GM12878 (cell line): ENCODE measurements at regions not wholly inside any gene's neighbourhood (a gene's known extent, or its start where the extent isn't known, plus 50 kb on each side); places are given as distances from the start of the nearest gene placed in this dataset.

ENCODE experiments used
- ATAC-seq: fragments of 200-7000 bp; cut with Tn5 transposase; 3 replicates; pipeline ENCODE4 v1.9.1; 2020; ENCODE audit warnings: mild to moderate bottlenecking, moderate library complexity
- BruUV-seq: library from RNA; stranded (reverse); fragments of 400-500 nt; replicated peaks from 2 replicates; lab custom pipeline; 2021; lab: Mats Ljungman, UMichigan
- CTCF ChIA-PET: fragments of 300-600 bp; sonication (Branson Sonifier 250); formaldehyde crosslinking; extraction: SDS; loops from one replicate; lab custom pipeline; 2021; ENCODE audit warnings: inconsistent platforms; lab: Yijun Ruan, JAX
- POLR2A ChIA-PET: fragments of 350-600 bp; formaldehyde crosslinking; extraction: SDS; loops from one replicate; lab custom pipeline; 2021; ENCODE audit warnings: inconsistent platforms; lab: Charles Lee
- RAD21 ChIA-PET: fragments of 300-600 bp; sonication (Branson Sonifier 250); formaldehyde crosslinking; loops from one replicate; lab custom pipeline; 2023; ENCODE audit warnings: antibody characterized with exemption; ENCODE audit not compliant: unreplicated experiment; lab: Charles Lee
- SMC1A ChIA-PET: fragments of 300-600 bp; sonication (Branson Sonifier 250); formaldehyde crosslinking; loops from one replicate; lab custom pipeline; 2023; ENCODE audit not compliant: unreplicated experiment, uncharacterized antibody; lab: Charles Lee
- DNase-seq: peaks from one replicate; pipeline ENCODE4 v3.0.0-alpha.2; 2011; ENCODE audit warnings: low read depth, low spot score
- FAIRE-seq: peaks from 3 replicates; lab custom pipeline; 2011; peaks lifted over from hg19 to GRCh38; lab: Jason Lieb, UNC
- H2AFZ ChIP-seq: 2 replicates; pipeline ENCODE4 v1.6.0; 2011; ENCODE audit warnings: low read depth, low read length, control low read depth; ENCODE audit not compliant: control insufficient read depth
- H3K27ac ChIP-seq: 2 replicates; pipeline ENCODE4 v1.5.1; 2011; ENCODE audit warnings: control low read depth; ENCODE audit not compliant: control insufficient read depth, insufficient read depth
- H3K27me3 ChIP-seq, 2 experiments: replicated peaks in 1 of 2; 2 replicates each; pipeline versions ENCODE4 v1.6.0 to v1.6.1; 2011; ENCODE audit warnings: low read length in 1 of 2; ENCODE audit not compliant: control insufficient read depth in 2 of 2, insufficient read depth in 2 of 2
- H3K36me3 ChIP-seq, 2 experiments: 2 replicates each; pipeline ENCODE4 v1.5.1; 2011; ENCODE audit warnings: low read length in 1 of 2; ENCODE audit not compliant: control insufficient read depth in 2 of 2, insufficient read depth in 2 of 2
- H3K4me1 ChIP-seq: 2 replicates; pipeline ENCODE4 v1.6.1; 2011; ENCODE audit warnings: mild to moderate bottlenecking, low read length, moderate library complexity, mixed read lengths; ENCODE audit not compliant: control insufficient read depth, insufficient read depth
- H3K4me2 ChIP-seq: 2 replicates; pipeline ENCODE4 v1.6.0; 2011; ENCODE audit warnings: control low read depth; ENCODE audit not compliant: control insufficient read depth, insufficient read depth
- H3K4me3 ChIP-seq: fragments of 200-600 bp; sonication (generic); 2 replicates; pipeline ENCODE4 v1.5.1; 2016
- H3K79me2 ChIP-seq: 2 replicates; pipeline ENCODE4 v1.6.0; 2011; ENCODE audit warnings: low read length; ENCODE audit not compliant: control insufficient read depth, insufficient read depth
- H3K9ac ChIP-seq: 2 replicates; pipeline ENCODE4 v1.8.0; 2011; ENCODE audit warnings: low read length, control low read depth, mixed read lengths; ENCODE audit not compliant: control insufficient read depth, insufficient read depth
- H3K9me3 ChIP-seq: replicated peaks from 3 replicates; pipeline ENCODE4 v1.5.1; 2011; ENCODE audit warnings: mild to moderate bottlenecking, low read length; ENCODE audit not compliant: control insufficient read depth, insufficient read depth
- H4K20me1 ChIP-seq: 2 replicates; pipeline ENCODE4 v1.6.0; 2011; ENCODE audit not compliant: control insufficient read depth, insufficient read depth
- BMI1 ChIP-seq: fragments of 450-650 bp; IDR thresholded peaks from 2 replicates; pipeline ENCODE4 v1.6.1; 2016; ENCODE audit warnings: mild to moderate bottlenecking, moderate library complexity, borderline replicate concordance
- E2F4 ChIP-seq: IDR thresholded peaks from 2 replicates; pipeline ENCODE4 v1.6.1; 2012; ENCODE audit warnings: low read depth, low read length, improper control_type of control experiment
- EGR1 ChIP-seq, 2 experiments: IDR thresholded peaks; 1 replicate in 1 of 2; 2 replicates in 1 of 2; pipeline ENCODE4 v1.6.1; 2011 to 2012; ENCODE audit warnings: low read depth in 2 of 2, low read length in 2 of 2, borderline replicate concordance in 1 of 2, mild to moderate bottlenecking in 1 of 2, moderate library complexity in 1 of 2
- EZH2 ChIP-seq: IDR thresholded peaks from 2 replicates; pipeline ENCODE4 v1.6.1; 2012; ENCODE audit warnings: low read depth, mild to moderate bottlenecking, control low read depth, inconsistent platforms, low read length, borderline replicate concordance; ENCODE audit not compliant: control insufficient read depth
- IRF5 ChIP-seq: fragments of 450-650 bp; IDR thresholded peaks from 2 replicates; pipeline ENCODE4 v1.6.1; 2017; ENCODE audit warnings: borderline replicate concordance
- NFIC ChIP-seq: IDR thresholded peaks from 2 replicates; pipeline ENCODE4 v1.6.1; 2012; ENCODE audit warnings: low read depth, mild to moderate bottlenecking, inconsistent platforms, low read length, moderate library complexity
- NFYB ChIP-seq: IDR thresholded peaks from 2 replicates; pipeline ENCODE4 v1.6.1; 2011; ENCODE audit warnings: low read depth, mild to moderate bottlenecking, low read length, improper control_type of control experiment, moderate library complexity; ENCODE audit not compliant: insufficient read depth
- SPI1 ChIP-seq: IDR thresholded peaks from 2 replicates; pipeline ENCODE4 v1.6.1; 2011; ENCODE audit warnings: low read depth, mild to moderate bottlenecking, low read length, moderate library complexity, borderline replicate concordance; ENCODE audit not compliant: insufficient read depth
- SREBF2 ChIP-seq: IDR thresholded peaks from 2 replicates; pipeline ENCODE4 v1.6.1; 2012; ENCODE audit warnings: mild to moderate bottlenecking, low read length
- ZBTB4 ChIP-seq: fragments of 450-650 bp; formaldehyde crosslinking; IDR thresholded peaks from 2 replicates; pipeline ENCODE4 v1.4.0; 2022; ENCODE audit warnings: mild to moderate bottlenecking, moderate library complexity
- ZNF24 ChIP-seq: fragments of 450-650 bp; IDR thresholded peaks from 2 replicates; pipeline ENCODE4 v1.6.1; 2017; ENCODE audit warnings: antibody characterized with exemption, mild to moderate bottlenecking
- ZNF384 ChIP-seq: IDR thresholded peaks from 2 replicates; pipeline ENCODE4 v1.6.1; 2012; ENCODE audit warnings: low read depth, mild to moderate bottlenecking, low read length, improper control_type of control experiment, borderline replicate concordance
- WGBS: methylation state at CpG from one replicate; pipeline ENCODE4 v1.1.6; 2016; ENCODE audit warnings: low lambda C conversion rate; ENCODE audit not compliant: insufficient replicate concordance, insufficient coverage; ENCODE audit errors: missing lambda C conversion rate; 5-methylcytosine and 5-hydroxymethylcytosine counted together
- in situ Hi-C: fragments of 300-500 bp; cut with MboI; formaldehyde crosslinking; loops from 9 replicates; pipeline ENCODE4 v1.14.3; 2018; ENCODE audit warnings: mixed read lengths
- intact Hi-C: fragments of 100-400 bp; cut with micrococcal nuclease; formaldehyde crosslinking; loops from one replicate; pipeline ENCODE4 v1.14.2; 2022; ENCODE audit not compliant: unreplicated experiment

- TF ChIP-seq ZBTB4 (no peak), E2F4 (no peak), ZNF384 (no peak), EZH2 (no peak), EGR1 (IDR thresholded peaks at IDR 0.05; ENCODE audit: borderline replicate concordance in 1 of 2, low read depth in 2 of 2, low read length in 2 of 2) (no peak)
- TF ChIP-seq, all 136 proteins: peak for 0
Observed at GRCh38 chr5:97547430-97547829, 364.4 kb upstream of the RIOK2 start (continued).

GRCh38 chr5:97547999-97548738 is 365.1 kb upstream of the RIOK2 start:
- peaks cover 3% of the 10 kb centered on the region; the same call in 2 of the 3 replicates for H3K9me3 ChIP-seq
- CTCF ChIA-PET = interaction anchor here (2.1 kb wide), 1 partner anchor 14 kb away, joined by 6 read pairs; no protein-coding TSS in a partner anchor
- FAIRE-seq = no peak
- H3K4me1 ChIP-seq = peaks cover 11% of the 10 kb centered on the region
- peak; percentile 85 for ATAC-seq
- in situ Hi-C loops (no loop called here), intact Hi-C loops (loop anchor here (5.0 to 10.0 kb wide), 4 partner anchors 191 to 1277 kb away; partner anchors contain the start of gene RGMB)
- peak; percentile 42 for DNase-seq
- peak overlapping the region; percentile 69 for H3K4me2 ChIP-seq
- RAD21 ChIA-PET = interaction anchor here (1.0 to 1.3 kb wide), 3 partner anchors 14 to 375 kb away, joined by 3 to 5 read pairs (median 4); no protein-coding TSS in a partner anchor
- SMC1A ChIA-PET = interaction anchor here (0.8 to 3.5 kb wide), 4 partner anchors 9 to 375 kb away, joined by 3 to 14 read pairs (median 8); no protein-coding TSS in a partner anchor
- no peaks in the 10 kb centered on the region for H3K79me2 ChIP-seq
- no peak overlapping the region for H3K4me3 ChIP-seq
- BruUV-seq = no TSS peak
- peak overlapping the region; percentile 45; the same call in 1 of the 2 replicates for H3K27ac ChIP-seq
- no peaks in the 10 kb centered on the region for H3K36me3 ChIP-seq
- H3K27me3 ChIP-seq = no peaks in the 10 kb centered on the region
- no peaks in the 10 kb centered on the region for H4K20me1 ChIP-seq
- POLR2A ChIA-PET = no interaction called here
- WGBS = 5% methylated on average over 1 of the region's 1 CpG
- H2AFZ ChIP-seq = peak overlapping the region; percentile 35; the same call in 1 of the 2 replicates
- H3K9ac ChIP-seq = no peak overlapping the region
- TF ChIP-seq IRF5 = no peak
- no peak for TF ChIP-seq NFYB
- TF ChIP-seq ZNF24 = 0 out of 2 replicates have a peak, but pooled peaks have one; percentile 13
- TF ChIP-seq SPI1 = peak; percentile 63; the same call in 1 of the 2 replicates
- peak; percentile 74 for TF ChIP-seq BMI1
- TF ChIP-seq NFIC = peak; percentile 85
- no peak for TF ChIP-seq SREBF2
